Keratinocyte (primary cell): ENCODE measurements at regions not wholly inside any gene's neighbourhood (a gene's known extent, or its start where the extent isn't known, plus 50 kb on each side); places are given as distances from the start of the nearest gene placed in this dataset.

Experiments used
- DNase-seq: peaks from one replicate; pipeline ENCODE4 v3.0.0-alpha.2; 2011; ENCODE audit warnings: low read depth, missing footprints, low spot score
- FAIRE-seq: peaks from 2 replicates; lab custom pipeline; 2011; peaks lifted over from hg19 to GRCh38; lab: Jason Lieb, UNC
- H2AFZ ChIP-seq: 2 replicates; pipeline ENCODE4 v1.6.0; 2012; ENCODE audit warnings: low read length, control low read depth, inconsistent platforms; ENCODE audit not compliant: control insufficient read depth
- H3K27ac ChIP-seq: 2 replicates; pipeline ENCODE4 v1.5.1; 2011; ENCODE audit warnings: low read length; ENCODE audit not compliant: control insufficient read depth, insufficient read depth
- H3K27me3 ChIP-seq: 3 replicates; pipeline ENCODE4 v1.6.0; 2011; ENCODE audit warnings: low read length; ENCODE audit not compliant: control insufficient read depth, insufficient read depth; ENCODE audit errors: extremely low read depth
- H3K36me3 ChIP-seq, 2 experiments: 2 replicates in 1 of 2; 3 replicates in 1 of 2; pipeline ENCODE4 v1.5.1; 2011; ENCODE audit warnings: low read length in 2 of 2, mild to moderate bottlenecking in 1 of 2; ENCODE audit not compliant: control insufficient read depth in 2 of 2, insufficient read depth in 2 of 2; ENCODE audit errors: extremely low read depth in 1 of 2
- H3K4me1 ChIP-seq: 3 replicates; pipeline ENCODE4 v1.5.1; 2011; ENCODE audit warnings: low read length; ENCODE audit not compliant: control insufficient read depth, insufficient read depth; ENCODE audit errors: extremely low read depth
- H3K4me2 ChIP-seq: 3 replicates; pipeline ENCODE4 v1.6.0; 2011; ENCODE audit warnings: low read depth, low read length; ENCODE audit not compliant: control insufficient read depth, insufficient read depth; ENCODE audit errors: extremely low read depth
- H3K4me3 ChIP-seq, 3 experiments: fragments of 200-600 bp in 1 of 3; sonication (generic) in 1 of 3; 2 replicates in 2 of 3; 3 replicates in 1 of 3; pipeline ENCODE4 v1.5.1; 2011 to 2016; ENCODE audit warnings: low read length in 3 of 3, mild to moderate bottlenecking in 3 of 3, control low read depth in 2 of 3, inconsistent platforms in 1 of 3, low read depth in 1 of 3, mixed read lengths in 1 of 3, mixed run types in 1 of 3, moderate library complexity in 1 of 3; ENCODE audit not compliant: control insufficient read depth in 2 of 3, insufficient read depth in 2 of 3; ENCODE audit errors: extremely low read depth in 1 of 3
- H3K79me2 ChIP-seq: 2 replicates; pipeline ENCODE4 v1.6.0; 2012; ENCODE audit warnings: low read length; ENCODE audit not compliant: control insufficient read depth, insufficient read depth
- H3K9ac ChIP-seq: 3 replicates; pipeline ENCODE4 v1.6.0; 2011; ENCODE audit warnings: low read length; ENCODE audit not compliant: control insufficient read depth, insufficient read depth; ENCODE audit errors: extremely low read depth
- H3K9me1 ChIP-seq: 3 replicates; pipeline ENCODE4 v1.6.0; 2011; ENCODE audit warnings: low read length; ENCODE audit not compliant: control insufficient read depth, insufficient read depth; ENCODE audit errors: extremely low read depth
- H3K9me3 ChIP-seq: 2 replicates; pipeline ENCODE4 v1.5.1; 2012; ENCODE audit warnings: low read depth, low read length; ENCODE audit not compliant: control insufficient read depth
- H4K20me1 ChIP-seq: 3 replicates; pipeline ENCODE4 v1.6.0; 2011; ENCODE audit warnings: low read length; ENCODE audit not compliant: control insufficient read depth, insufficient read depth; ENCODE audit errors: extremely low read depth
- EZH2 ChIP-seq: IDR thresholded peaks from one replicate; pipeline ENCODE4 v1.6.1; 2012; ENCODE audit warnings: inconsistent platforms, mild to moderate bottlenecking, low read length, moderate library complexity
- dilution Hi-C: fragments of 300-500 bp; cut with MboI; formaldehyde crosslinking; loops from one replicate; pipeline ENCODE4 v1.7.0; 2020; ENCODE audit warnings: low sequenced_read_pairs; ENCODE audit not compliant: extremely low pct_ligation_motif_present
- TF ChIP-seq, protein P1 (sequence below), 3 experiments: IDR thresholded peaks in 1 of 3; conservative IDR thresholded peaks in 1 of 3; optimal IDR thresholded peaks in 1 of 3; 2 replicates in 2 of 3; 3 replicates in 1 of 3; pipeline versions ENCODE3 to v1.5.1; 2011; ENCODE audit warnings: low read length in 3 of 3, mild to moderate bottlenecking in 3 of 3, moderate library complexity in 2 of 3, control low read depth in 1 of 3, inconsistent platforms in 1 of 3; ENCODE audit not compliant: insufficient read depth in 2 of 3; ENCODE audit errors: extremely low read depth in 1 of 3

DNA sequence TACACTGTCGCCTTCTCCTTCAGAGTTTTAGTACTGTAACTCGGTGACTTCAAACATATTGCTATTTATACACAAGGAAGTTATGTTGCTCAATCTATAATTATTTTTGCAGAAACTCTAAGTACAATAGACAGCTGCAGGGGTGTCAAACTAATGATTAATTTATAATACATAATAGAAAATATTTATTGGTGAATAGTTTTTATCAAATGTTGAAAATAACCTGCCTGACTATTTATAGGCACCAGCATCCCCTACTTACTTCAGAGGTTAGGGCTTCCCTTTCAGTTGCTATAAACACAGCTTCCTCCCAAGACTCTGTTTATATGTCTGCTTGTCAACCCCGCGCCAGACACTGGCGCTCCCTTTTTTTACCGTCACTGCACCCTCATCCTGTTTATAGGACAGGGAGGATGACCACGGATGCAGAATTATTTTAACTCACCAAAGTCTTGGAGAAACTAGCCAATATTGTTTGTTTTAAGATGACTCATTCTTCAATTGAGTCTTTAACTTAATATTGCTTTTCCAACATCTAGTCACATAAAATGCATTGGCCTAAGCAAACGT is 225.0 kb downstream of the ALDH8A1 start:
- TF ChIP-seq EZH2 = no peak
- TF ChIP-seq, protein P1, sequence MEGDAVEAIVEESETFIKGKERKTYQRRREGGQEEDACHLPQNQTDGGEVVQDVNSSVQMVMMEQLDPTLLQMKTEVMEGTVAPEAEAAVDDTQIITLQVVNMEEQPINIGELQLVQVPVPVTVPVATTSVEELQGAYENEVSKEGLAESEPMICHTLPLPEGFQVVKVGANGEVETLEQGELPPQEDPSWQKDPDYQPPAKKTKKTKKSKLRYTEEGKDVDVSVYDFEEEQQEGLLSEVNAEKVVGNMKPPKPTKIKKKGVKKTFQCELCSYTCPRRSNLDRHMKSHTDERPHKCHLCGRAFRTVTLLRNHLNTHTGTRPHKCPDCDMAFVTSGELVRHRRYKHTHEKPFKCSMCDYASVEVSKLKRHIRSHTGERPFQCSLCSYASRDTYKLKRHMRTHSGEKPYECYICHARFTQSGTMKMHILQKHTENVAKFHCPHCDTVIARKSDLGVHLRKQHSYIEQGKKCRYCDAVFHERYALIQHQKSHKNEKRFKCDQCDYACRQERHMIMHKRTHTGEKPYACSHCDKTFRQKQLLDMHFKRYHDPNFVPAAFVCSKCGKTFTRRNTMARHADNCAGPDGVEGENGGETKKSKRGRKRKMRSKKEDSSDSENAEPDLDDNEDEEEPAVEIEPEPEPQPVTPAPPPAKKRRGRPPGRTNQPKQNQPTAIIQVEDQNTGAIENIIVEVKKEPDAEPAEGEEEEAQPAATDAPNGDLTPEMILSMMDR (optimal IDR thresholded peaks at IDR 0.05 in 1 of 3, IDR thresholded peaks at IDR 0.05 in 1 of 3, conservative IDR thresholded peaks at IDR 0.05 in 1 of 3; ENCODE audit: extremely low read depth in 1 of 3, insufficient read depth in 2 of 3, low read length in 3 of 3) = no peak
- H3K4me2 ChIP-seq = no peak overlapping the region
- H3K27ac ChIP-seq = no peak overlapping the region
- no peaks in the 10 kb centered on the region for H3K27me3 ChIP-seq
- H2AFZ ChIP-seq = no peak overlapping the region
- H3K4me1 ChIP-seq = no peaks in the 10 kb centered on the region
- FAIRE-seq (no peak), DNase-seq (no peak)
- no peaks in the 10 kb centered on the region for H3K9me1 ChIP-seq
- no peaks in the 10 kb centered on the region for H3K9me3 ChIP-seq
- dilution Hi-C loops = no loop called here
- H4K20me1 ChIP-seq = no peaks in the 10 kb centered on the region
- no peak overlapping the region for H3K4me3 ChIP-seq
- no peak overlapping the region for H3K9ac ChIP-seq
- H3K36me3 ChIP-seq = no peaks in the 10 kb centered on the region
- H3K79me2 ChIP-seq = no peaks in the 10 kb centered on the region

DNA sequence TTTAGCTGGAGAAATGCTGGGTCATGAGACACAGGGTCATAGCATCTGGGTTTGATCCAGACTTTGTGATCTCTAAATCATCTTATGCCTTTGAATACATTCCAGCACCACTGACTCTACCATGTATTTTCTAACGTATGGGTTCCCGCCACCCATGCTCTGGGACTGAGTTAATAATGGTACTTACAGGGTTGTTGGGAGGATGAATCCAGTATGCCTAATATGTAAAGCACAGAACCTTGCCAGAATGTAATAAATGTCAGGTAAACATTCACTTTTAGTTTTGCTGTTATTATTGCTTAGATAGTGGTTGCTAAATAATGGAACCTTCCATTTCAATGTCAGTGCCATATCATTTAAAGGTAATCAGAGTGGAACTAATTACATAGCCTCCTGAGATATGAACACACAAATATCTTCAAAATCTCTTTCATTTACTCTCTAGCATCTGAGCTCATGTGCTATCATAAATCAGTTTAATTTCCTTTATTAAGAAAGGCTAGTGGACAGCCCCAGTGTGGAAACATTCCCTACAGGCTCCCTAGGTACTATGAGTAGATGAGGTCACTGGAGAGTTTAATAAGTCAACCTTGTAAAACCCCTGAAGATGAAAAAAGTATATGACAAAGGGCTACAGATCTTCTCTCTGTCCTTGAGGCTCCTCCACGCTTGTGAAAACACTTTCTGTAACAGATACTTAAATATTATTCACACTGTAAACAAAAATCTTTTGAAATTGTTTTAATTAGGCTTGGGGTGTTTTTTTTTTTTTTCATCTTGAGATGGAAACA is 226.6 kb downstream of the ALDH8A1 start:
- no peaks in the 10 kb centered on the region for H3K79me2 ChIP-seq
- TF ChIP-seq, protein P1 (optimal IDR thresholded peaks at IDR 0.05 in 1 of 3, IDR thresholded peaks at IDR 0.05 in 1 of 3, conservative IDR thresholded peaks at IDR 0.05 in 1 of 3; ENCODE audit: extremely low read depth in 1 of 3, insufficient read depth in 2 of 3, low read length in 3 of 3) = no peak
- no peaks in the 10 kb centered on the region for H3K27me3 ChIP-seq
- H3K4me3 ChIP-seq = no peak overlapping the region
- H3K27ac ChIP-seq = no peak overlapping the region
- H3K9me3 ChIP-seq = no peaks in the 10 kb centered on the region
- no peak overlapping the region for H3K9ac ChIP-seq
- DNase-seq (no peak), FAIRE-seq (no peak)
- H2AFZ ChIP-seq = no peak overlapping the region
- H3K9me1 ChIP-seq = no peaks in the 10 kb centered on the region
- H3K4me1 ChIP-seq = no peaks in the 10 kb centered on the region
- dilution Hi-C loops = no loop called here
- no peaks in the 10 kb centered on the region for H3K36me3 ChIP-seq
- H3K4me2 ChIP-seq = no peak overlapping the region
- no peaks in the 10 kb centered on the region for H4K20me1 ChIP-seq
